ENCODE measurements at regions not wholly inside any gene's neighbourhood (a gene's known extent, or its start where the extent isn't known, plus 50 kb on each side); places are given as distances from the start of the nearest gene placed in this dataset.

DNA sequence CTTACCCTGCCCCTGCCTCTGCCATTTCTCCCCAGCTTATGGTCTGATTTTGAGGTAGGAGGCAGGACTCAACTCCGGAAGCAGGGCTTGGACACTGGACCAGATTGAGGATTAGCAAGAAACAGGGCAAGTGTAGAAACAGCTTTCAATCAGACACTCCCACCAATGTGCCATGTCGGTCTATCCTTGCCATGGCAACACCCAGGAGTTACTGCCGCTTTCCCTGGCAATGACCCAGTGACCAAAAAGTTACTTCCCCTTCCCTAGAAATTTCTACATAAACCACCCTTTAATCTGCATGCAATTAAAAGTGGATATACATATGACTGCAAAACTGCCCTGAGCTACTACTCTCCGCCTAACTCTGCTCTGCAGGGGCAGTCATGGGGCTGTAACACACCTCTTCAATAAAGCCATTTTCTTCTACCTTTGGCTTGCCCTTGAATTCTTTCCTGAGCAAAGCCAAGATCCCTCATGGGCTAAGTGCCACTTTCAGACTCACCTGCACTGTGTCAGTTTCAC lies 156.7 kb downstream of the LPIN1 start:
- ChIA-PET POLR2A (interaction anchor here (0.8 kb wide), 1 partner anchor 17 kb away, joined by 4 read pairs; no protein-coding TSS in a partner anchor), CTCF (no interaction called here)
- no peaks in the 10 kb centered on the region for H3K9me3 ChIP-seq (ENCODE audit: control insufficient read depth in 2 of 3, low read length in 3 of 3)
- H3K27me3 ChIP-seq (ENCODE audit: control insufficient read depth in 2 of 2, insufficient read depth in 2 of 2, low read length in 2 of 2): no peaks in the 10 kb centered on the region
- intact Hi-C loops (cut with micrococcal nuclease): no loop called here
- no peak overlapping the region for H3K27ac ChIP-seq (ENCODE audit: low read depth, low read length)
- H3K27ac Mint-ChIP-seq: peak overlapping the region in 1 of 9 donors; percentile 35
- H3K36me3 Mint-ChIP-seq: no peaks in the 10 kb centered on the region
- ATAC-seq: peak; percentile 37
- no peak for DNase-seq
- H3K9me3 Mint-ChIP-seq: peaks cover 0 to 3% (median 0%) of the 10 kb centered on the region in 11 donors
- H3K4me1 ChIP-seq (ENCODE audit: control insufficient read depth in 2 of 2, insufficient read depth in 2 of 2, low read length in 2 of 2): no peaks in the 10 kb centered on the region
- peaks cover 0 to 3% (median 0%) of the 10 kb centered on the region in 5 donors for H3K27me3 Mint-ChIP-seq
- peaks cover 0 to 4% (median 0%) of the 10 kb centered on the region in 7 donors for H3K4me1 Mint-ChIP-seq
- H3K4me3 Mint-ChIP-seq: no peak overlapping the region
- H3K36me3 ChIP-seq (ENCODE audit: control insufficient read depth in 2 of 3, insufficient read depth in 3 of 3, low read length in 3 of 3): no peaks in the 10 kb centered on the region
- H3K4me3 ChIP-seq (ENCODE audit: low read length): no peak overlapping the region

GRCh38 chr2:11904029-11904428 lies 157.6 kb downstream of the LPIN1 start:
- CTCF ChIA-PET: interaction anchor here (0.8 kb wide), 1 partner anchor 12 kb away, joined by 3 read pairs; no protein-coding TSS in a partner anchor
- Mint-ChIP-seq H3K36me3 (no peaks in the 10 kb centered on the region), H3K4me1 (peaks cover 0 to 2% (median 0%) of the 10 kb centered on the region in 7 donors), H3K27me3 (peaks cover 0 to 1% (median 0%) of the 10 kb centered on the region in 5 donors), H3K27ac (no peak overlapping the region), H3K4me3 (no peak overlapping the region), H3K9me3 (peaks cover 0 to 3% (median 0%) of the 10 kb centered on the region in 11 donors)
- Histone ChIP-seq H3K4me1 (ENCODE audit: control insufficient read depth in 2 of 2, insufficient read depth in 2 of 2, low read length in 2 of 2) (no peaks in the 10 kb centered on the region), H3K27ac (ENCODE audit: low read depth, low read length) (no peak overlapping the region), H3K36me3 (ENCODE audit: control insufficient read depth in 2 of 3, insufficient read depth in 3 of 3, low read length in 3 of 3) (no peaks in the 10 kb centered on the region), H3K4me3 (ENCODE audit: low read length) (no peak overlapping the region), H3K9me3 (ENCODE audit: control insufficient read depth in 2 of 3, low read length in 3 of 3) (no peaks in the 10 kb centered on the region), H3K27me3 (ENCODE audit: control insufficient read depth in 2 of 2, insufficient read depth in 2 of 2, low read length in 2 of 2) (no peaks in the 10 kb centered on the region)
- peak; percentile 71 for ATAC-seq
- intact Hi-C loops (cut with micrococcal nuclease): no loop called here
- POLR2A ChIA-PET: no interaction called here
- no peak for DNase-seq

DNA sequence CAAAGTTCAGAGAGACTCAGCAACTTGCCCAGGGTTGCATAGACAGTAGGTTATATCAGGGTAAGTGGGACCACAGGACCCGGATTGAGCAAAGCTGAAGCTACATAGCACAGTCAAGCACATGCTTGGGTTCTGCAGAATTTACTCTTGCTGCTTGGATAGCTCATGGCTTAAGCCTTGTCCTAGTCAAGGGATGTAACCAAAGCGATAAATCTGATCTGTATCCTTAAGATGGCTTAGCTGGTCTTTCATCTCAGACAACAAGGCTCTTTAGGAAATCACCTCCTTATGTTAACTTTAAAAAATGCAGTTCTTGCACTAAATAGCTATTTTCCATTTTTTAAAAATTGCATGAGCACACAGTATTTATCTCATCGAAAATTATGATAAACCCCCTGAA lies 158.5 kb downstream of the LPIN1 start:
- Mint-ChIP-seq H3K36me3 (no peaks in the 10 kb centered on the region), H3K4me1 (peaks cover 0 to 4% (median 0%) of the 10 kb centered on the region in 7 donors), H3K9me3 (peaks cover 0 to 3% (median 0%) of the 10 kb centered on the region in 11 donors), H3K27me3 (peaks cover 0 to 1% (median 0%) of the 10 kb centered on the region in 5 donors), H3K4me3 (no peak overlapping the region), H3K27ac (no peak overlapping the region)
- no peak for ATAC-seq
- Histone ChIP-seq H3K9me3 (ENCODE audit: control insufficient read depth in 2 of 3, low read length in 3 of 3) (no peaks in the 10 kb centered on the region), H3K4me1 (ENCODE audit: control insufficient read depth in 2 of 2, insufficient read depth in 2 of 2, low read length in 2 of 2) (no peaks in the 10 kb centered on the region), H3K27ac (ENCODE audit: low read depth, low read length) (no peak overlapping the region), H3K27me3 (ENCODE audit: control insufficient read depth in 2 of 2, insufficient read depth in 2 of 2, low read length in 2 of 2) (no peaks in the 10 kb centered on the region), H3K4me3 (ENCODE audit: low read length) (no peak overlapping the region), H3K36me3 (ENCODE audit: control insufficient read depth in 2 of 3, insufficient read depth in 3 of 3, low read length in 3 of 3) (no peaks in the 10 kb centered on the region)
- CTCF ChIA-PET: interaction anchor here (0.8 kb wide), 1 partner anchor 11 kb away, joined by 3 read pairs; no protein-coding TSS in a partner anchor
- POLR2A ChIA-PET: no interaction called here
- no peak for DNase-seq
- intact Hi-C loops (cut with micrococcal nuclease): no loop called here

DNA sequence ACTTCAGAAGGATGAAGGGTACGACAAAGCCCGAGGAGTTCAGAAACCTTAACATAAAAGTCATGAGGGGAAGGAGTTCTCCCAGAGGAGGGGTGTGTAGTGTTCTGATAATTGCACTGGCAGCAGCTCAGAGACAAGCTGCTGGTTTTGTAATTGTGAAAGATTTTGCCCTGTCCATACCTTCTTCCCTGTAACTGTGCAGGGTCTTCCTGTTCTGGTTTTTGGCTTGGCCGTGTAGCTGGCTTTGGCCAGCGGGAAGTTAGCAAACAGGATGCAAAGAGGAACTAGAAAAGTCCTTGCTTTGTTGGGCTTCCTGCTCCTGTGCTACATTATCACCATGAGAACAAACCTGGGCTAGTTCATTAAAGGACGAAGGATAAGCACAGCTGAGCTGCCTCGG lies 160.8 kb downstream of the LPIN1 start:
- H3K27ac Mint-ChIP-seq: no peak overlapping the region
- ChIA-PET POLR2A (no interaction called here), CTCF (no interaction called here)
- DNase-seq (no peak), ATAC-seq (peak; percentile 55)
- no peaks in the 10 kb centered on the region for H3K36me3 Mint-ChIP-seq
- Histone ChIP-seq H3K9me3 (ENCODE audit: control insufficient read depth in 2 of 3, low read length in 3 of 3) (no peaks in the 10 kb centered on the region), H3K4me1 (ENCODE audit: control insufficient read depth in 2 of 2, insufficient read depth in 2 of 2, low read length in 2 of 2) (no peaks in the 10 kb centered on the region), H3K27me3 (ENCODE audit: control insufficient read depth in 2 of 2, insufficient read depth in 2 of 2, low read length in 2 of 2) (no peaks in the 10 kb centered on the region), H3K27ac (ENCODE audit: low read depth, low read length) (no peak overlapping the region), H3K36me3 (ENCODE audit: control insufficient read depth in 2 of 3, insufficient read depth in 3 of 3, low read length in 3 of 3) (no peaks in the 10 kb centered on the region), H3K4me3 (ENCODE audit: low read length) (no peak overlapping the region)
- H3K27me3 Mint-ChIP-seq: peaks cover 0 to 1% (median 0%) of the 10 kb centered on the region in 5 donors
- H3K9me3 Mint-ChIP-seq: peaks cover 0 to 5% (median 0%) of the 10 kb centered on the region in 11 donors
- intact Hi-C loops (cut with micrococcal nuclease): no loop called here
- H3K4me3 Mint-ChIP-seq: no peak overlapping the region
- H3K4me1 Mint-ChIP-seq: peaks cover 0 to 8% (median 0%) of the 10 kb centered on the region in 7 donors

DNA sequence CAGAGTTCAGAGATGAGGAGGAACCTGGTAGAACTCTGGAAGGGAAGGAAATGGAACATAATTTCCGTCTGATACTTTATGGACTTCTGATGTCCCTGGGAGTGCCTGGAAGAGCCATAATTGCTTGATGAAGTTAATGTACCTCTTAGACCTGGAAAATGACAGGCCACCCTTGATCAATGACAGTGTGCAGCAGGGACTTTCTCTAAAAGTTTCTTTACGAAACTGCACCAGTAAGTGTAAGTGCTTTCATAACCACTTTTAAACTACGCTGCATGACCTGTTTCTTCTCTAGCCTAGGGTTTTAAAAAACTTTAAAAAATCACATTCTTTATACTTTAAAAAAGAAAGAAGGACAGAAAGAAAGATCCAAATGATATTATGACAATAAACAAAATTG lies 164.5 kb downstream of the LPIN1 start:
- Histone ChIP-seq H3K27ac (ENCODE audit: low read depth, low read length) (no peak overlapping the region), H3K36me3 (ENCODE audit: control insufficient read depth in 2 of 3, insufficient read depth in 3 of 3, low read length in 3 of 3) (no peaks in the 10 kb centered on the region), H3K9me3 (ENCODE audit: control insufficient read depth in 2 of 3, low read length in 3 of 3) (no peaks in the 10 kb centered on the region), H3K27me3 (ENCODE audit: control insufficient read depth in 2 of 2, insufficient read depth in 2 of 2, low read length in 2 of 2) (no peaks in the 10 kb centered on the region), H3K4me1 (ENCODE audit: control insufficient read depth in 2 of 2, insufficient read depth in 2 of 2, low read length in 2 of 2) (no peaks in the 10 kb centered on the region), H3K4me3 (ENCODE audit: low read length) (no peak overlapping the region)
- Mint-ChIP-seq H3K36me3 (peaks cover 0 to 5% (median 4%) of the 10 kb centered on the region in 5 donors), H3K9me3 (peaks cover 0 to 17% (median 6%) of the 10 kb centered on the region in 11 donors), H3K4me1 (peaks cover 0 to 8% (median 0%) of the 10 kb centered on the region in 7 donors), H3K27me3 (peaks cover 0 to 2% (median 0%) of the 10 kb centered on the region in 5 donors), H3K27ac (no peak overlapping the region), H3K4me3 (no peak overlapping the region)
- no peak for DNase-seq
- POLR2A ChIA-PET: no interaction called here
- ATAC-seq: no peak
- CTCF ChIA-PET: no interaction called here
- intact Hi-C loops (cut with micrococcal nuclease): no loop called here

GRCh38 chr2:11912980-11913379 lies 166.5 kb downstream of the LPIN1 start:
- Histone ChIP-seq H3K9me3 (ENCODE audit: control insufficient read depth in 2 of 3, low read length in 3 of 3) (no peaks in the 10 kb centered on the region), H3K27ac (ENCODE audit: low read depth, low read length) (no peak overlapping the region), H3K27me3 (ENCODE audit: control insufficient read depth in 2 of 2, insufficient read depth in 2 of 2, low read length in 2 of 2) (no peaks in the 10 kb centered on the region), H3K4me3 (ENCODE audit: low read length) (no peak overlapping the region), H3K4me1 (ENCODE audit: control insufficient read depth in 2 of 2, insufficient read depth in 2 of 2, low read length in 2 of 2) (no peaks in the 10 kb centered on the region), H3K36me3 (ENCODE audit: control insufficient read depth in 2 of 3, insufficient read depth in 3 of 3, low read length in 3 of 3) (no peaks in the 10 kb centered on the region)
- Mint-ChIP-seq H3K36me3 (peaks cover 0 to 5% (median 4%) of the 10 kb centered on the region in 5 donors), H3K27ac (no peak overlapping the region), H3K9me3 (peaks cover 0 to 17% (median 6%) of the 10 kb centered on the region in 11 donors), H3K27me3 (peaks cover 0 to 8% (median 0%) of the 10 kb centered on the region in 5 donors), H3K4me1 (peaks cover 0 to 5% (median 0%) of the 10 kb centered on the region in 7 donors), H3K4me3 (no peak overlapping the region)
- ATAC-seq (no peak), DNase-seq (no peak)
- POLR2A ChIA-PET: no interaction called here
- intact Hi-C loops (cut with micrococcal nuclease): no loop called here
- CTCF ChIA-PET: no interaction called here

DNA sequence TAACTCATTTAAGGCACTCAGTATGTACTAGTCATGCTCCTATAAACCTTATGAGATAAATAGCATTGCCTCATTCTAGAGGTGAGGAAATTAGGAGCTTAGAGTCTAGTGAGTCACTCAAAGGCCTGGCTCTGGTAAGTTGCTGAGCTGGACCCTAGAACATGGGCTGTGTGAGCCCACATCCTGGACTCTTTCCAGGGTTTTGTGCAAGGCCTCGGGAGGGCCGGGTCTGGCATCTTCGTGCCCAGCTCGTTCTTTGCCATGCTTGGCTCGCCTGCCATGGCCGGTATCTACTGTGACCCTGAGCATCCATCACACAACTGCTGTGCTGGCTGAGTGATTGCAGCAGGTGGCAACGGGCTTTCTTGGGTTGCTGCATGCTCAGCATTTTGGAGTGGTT lies 168.0 kb downstream of the LPIN1 start:
- Mint-ChIP-seq H3K27me3 (peaks cover 0 to 8% (median 0%) of the 10 kb centered on the region in 5 donors), H3K36me3 (peaks cover 0 to 5% (median 4%) of the 10 kb centered on the region in 5 donors), H3K4me3 (no peak overlapping the region), H3K27ac (no peak overlapping the region), H3K4me1 (peaks cover 0 to 4% (median 0%) of the 10 kb centered on the region in 7 donors), H3K9me3 (peaks cover 0 to 17% (median 6%) of the 10 kb centered on the region in 11 donors)
- ATAC-seq: peak; percentile 40
- CTCF ChIA-PET: no interaction called here
- Histone ChIP-seq H3K4me1 (ENCODE audit: control insufficient read depth in 2 of 2, insufficient read depth in 2 of 2, low read length in 2 of 2) (no peaks in the 10 kb centered on the region), H3K4me3 (ENCODE audit: low read length) (no peak overlapping the region), H3K9me3 (ENCODE audit: control insufficient read depth in 2 of 3, low read length in 3 of 3) (no peaks in the 10 kb centered on the region), H3K27me3 (ENCODE audit: control insufficient read depth in 2 of 2, insufficient read depth in 2 of 2, low read length in 2 of 2) (no peaks in the 10 kb centered on the region), H3K36me3 (ENCODE audit: control insufficient read depth in 2 of 3, insufficient read depth in 3 of 3, low read length in 3 of 3) (no peaks in the 10 kb centered on the region), H3K27ac (ENCODE audit: low read depth, low read length) (no peak overlapping the region)
- POLR2A ChIA-PET: no interaction called here
- intact Hi-C loops (cut with micrococcal nuclease): no loop called here
- no peak for DNase-seq

Measured in naive thymus-derived CD4-positive, alpha-beta T cell (primary cell).